Pons (tissue), 1 donor: ENCODE measurements at regions not wholly inside any gene's neighbourhood (a gene's known extent, or its start where the extent isn't known, plus 50 kb on each side); places are given as distances from the start of the nearest gene placed in this dataset.

Experiments
- DNase-seq: peaks from one replicate; pipeline ENCODE4 v3.0.0-alpha.2; 2016; ENCODE audit warnings: low spot score

- no peak for DNase-seq
Observed at GRCh38 chr6:22668717-22669116, 99.4 kb downstream of the HDGFL1 start.

- DNase-seq, result no peak
Observed at GRCh38 chr6:22670605-22671004, 101.2 kb downstream of the HDGFL1 start.

GRCh38 chr6:22673474-22673873, 104.1 kb downstream of the HDGFL1 start:
- no peak for DNase-seq

GRCh38 chr6:22680950-22681349, 111.6 kb downstream of the HDGFL1 start:
- no peak for DNase-seq

GRCh38 chr6:22681761-22682160, 112.4 kb downstream of the HDGFL1 start:
- DNase-seq, result no peak

- no peak for DNase-seq
Observed at GRCh38 chr6:22682979-22683378, 113.6 kb downstream of the HDGFL1 start.

- no peak for DNase-seq
Observed at GRCh38 chr6:22690446-22690845, 121.1 kb downstream of the HDGFL1 start.

GRCh38 chr6:22694092-22694724, 124.8 kb downstream of the HDGFL1 start:
- no peak for DNase-seq

GRCh38 chr6:22696481-22696880, 127.1 kb downstream of the HDGFL1 start:
- no peak for DNase-seq

- DNase-seq, result no peak
Observed at GRCh38 chr6:22697306-22697705, 127.9 kb downstream of the HDGFL1 start.

GRCh38 chr6:22699151-22699550, 129.8 kb downstream of the HDGFL1 start:
- no peak for DNase-seq

- DNase-seq, result no peak
Observed at GRCh38 chr6:22706651-22707050, 137.3 kb downstream of the HDGFL1 start.

- no peak for DNase-seq
Observed at GRCh38 chr6:22708469-22708868, 139.1 kb downstream of the HDGFL1 start.

- peak; percentile 47 for DNase-seq
Observed at GRCh38 chr6:22709803-22710202, 140.4 kb downstream of the HDGFL1 start.

- DNase-seq, result no peak
Observed at GRCh38 chr6:22716721-22717120, 147.4 kb downstream of the HDGFL1 start.

- no peak for DNase-seq
Observed at GRCh38 chr6:22717915-22718314, 148.5 kb downstream of the HDGFL1 start.

- no peak for DNase-seq
Observed at GRCh38 chr6:22722913-22723312, 153.5 kb downstream of the HDGFL1 start.

GRCh38 chr6:22726966-22727365, 157.6 kb downstream of the HDGFL1 start:
- DNase-seq, result no peak

GRCh38 chr6:22727710-22728109, 158.3 kb downstream of the HDGFL1 start:
- DNase-seq, result no peak

- DNase-seq, result no peak
Observed at GRCh38 chr6:22732176-22732970, 163.0 kb downstream of the HDGFL1 start.

- DNase-seq, result no peak
Observed at GRCh38 chr6:22736740-22737139, 167.4 kb downstream of the HDGFL1 start.

GRCh38 chr6:22737331-22737730, 168.0 kb downstream of the HDGFL1 start:
- peak; percentile 80 for DNase-seq

GRCh38 chr6:22738194-22738593, 168.8 kb downstream of the HDGFL1 start:
- DNase-seq, result no peak

- DNase-seq, result no peak
Observed at GRCh38 chr6:22747571-22747970, 178.2 kb downstream of the HDGFL1 start.
